HG03175 (cell line): ENCODE measurements at regions not wholly inside any gene's neighbourhood (a gene's known extent, or its start where the extent isn't known, plus 50 kb on each side); places are given as distances from the start of the nearest gene placed in this dataset.

Experiments
- ATAC-seq: cut with Tn5 transposase; IDR thresholded peaks from one replicate; pipeline ENCODE4 v1.9.1; 2021; ENCODE audit warnings: mild to moderate bottlenecking, moderate library complexity; ENCODE audit not compliant: unreplicated experiment

DNA sequence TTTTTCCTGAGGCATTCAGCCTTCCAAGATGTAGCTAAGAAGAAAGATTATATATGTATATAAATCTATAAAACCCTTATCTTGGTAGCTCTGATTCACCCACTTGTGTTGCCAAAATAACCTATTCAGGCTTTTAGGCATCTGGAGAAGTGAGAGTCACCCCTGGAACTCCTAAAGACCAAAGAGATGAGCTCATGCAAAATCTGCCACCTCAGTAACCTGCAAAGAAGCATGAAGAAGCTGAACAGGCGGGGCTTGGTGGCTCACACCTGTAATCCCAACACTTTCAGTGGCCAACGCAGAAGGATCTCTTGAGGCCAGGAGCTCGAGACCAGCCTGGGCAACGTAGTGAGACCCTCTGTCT is 393.7 kb downstream of the FOXO1 start:
- no peak for ATAC-seq

GRCh38 chr13:40273253-40274025 is 393.0 kb downstream of the FOXO1 start:
- ATAC-seq = no peak

DNA sequence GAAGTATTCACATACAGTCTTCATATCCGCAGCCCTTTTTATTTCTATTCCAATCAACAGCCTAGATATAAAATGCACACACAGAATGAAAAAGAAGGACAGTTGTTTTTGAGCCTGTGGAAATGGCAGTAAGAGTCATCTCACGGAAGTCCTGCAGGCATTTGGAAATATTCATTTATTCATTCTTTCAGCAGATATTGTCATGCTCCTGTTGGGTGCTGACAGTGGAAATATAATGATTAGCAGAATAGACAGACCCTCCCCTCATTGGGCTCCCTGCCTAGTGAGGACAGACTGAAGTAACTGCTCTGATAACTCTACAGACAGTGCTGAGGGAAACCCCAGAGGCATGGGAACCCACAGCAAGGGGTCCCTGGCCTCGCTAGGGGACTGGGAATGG is 392.3 kb downstream of the FOXO1 start:
- ATAC-seq = no peak

DNA sequence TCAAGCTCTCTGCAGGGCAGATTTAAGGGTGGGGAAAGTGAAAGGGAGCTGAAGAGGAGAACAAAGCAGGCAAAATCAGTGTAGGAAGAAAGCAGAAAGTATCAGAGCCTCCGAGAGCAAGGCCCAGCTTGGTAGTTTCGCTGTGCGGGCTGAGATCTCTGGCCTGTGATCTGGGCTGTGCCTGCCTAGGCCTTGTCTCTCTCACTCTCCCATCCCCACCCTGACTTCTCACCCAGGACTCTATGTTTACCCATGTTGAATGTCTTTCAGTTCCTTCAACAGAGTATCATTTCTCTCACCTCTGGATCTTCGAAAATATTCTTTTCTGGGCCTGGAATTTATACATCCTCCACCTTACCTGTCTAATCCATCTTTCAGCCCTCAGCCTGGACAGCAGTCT is 391.3 kb downstream of the FOXO1 start:
- ATAC-seq = no peak

GRCh38 chr13:40275636-40276035 is 390.8 kb downstream of the FOXO1 start:
- no peak for ATAC-seq

DNA sequence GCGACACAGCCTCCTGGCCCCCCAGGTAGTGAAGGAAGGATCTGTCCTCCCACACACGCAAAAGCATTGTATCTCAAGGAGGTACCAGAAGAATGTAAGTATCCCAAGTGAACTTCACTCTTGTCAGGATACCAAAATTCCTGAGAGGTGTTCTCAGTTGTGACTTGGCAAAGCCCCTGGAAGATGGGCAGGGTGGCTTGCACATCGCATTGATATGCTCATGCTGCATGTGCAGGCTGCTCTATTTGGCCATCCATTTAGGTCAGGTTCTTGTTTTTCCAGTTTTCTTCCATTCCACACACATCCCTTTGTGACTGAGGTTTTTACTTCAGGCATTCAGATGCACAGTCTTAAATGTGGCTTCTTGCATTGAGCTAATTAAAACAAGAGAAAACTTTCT is 382.8 kb downstream of the FOXO1 start:
- ATAC-seq = no peak

GRCh38 chr13:40285634-40286033 is 380.8 kb downstream of the FOXO1 start:
- ATAC-seq = no peak

DNA sequence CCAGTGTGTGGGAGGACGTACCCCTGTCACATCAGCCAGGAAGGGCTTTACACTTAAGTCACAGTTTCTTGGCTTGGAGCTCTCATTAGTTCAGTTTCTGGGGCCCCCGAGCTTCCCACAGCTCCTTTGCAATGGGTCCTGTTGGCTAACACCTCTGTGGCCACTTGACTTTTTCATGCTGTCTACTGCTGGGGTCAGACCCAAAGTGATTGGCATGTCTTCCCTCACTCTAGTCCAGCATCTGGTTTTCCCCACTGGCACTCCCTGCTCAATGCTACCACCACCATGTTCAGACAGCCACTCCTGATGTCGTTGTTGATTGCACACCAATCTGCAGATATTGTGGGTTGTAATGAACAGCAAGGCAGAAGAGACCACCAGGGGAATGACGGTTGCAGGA is 379.0 kb downstream of the FOXO1 start:
- ATAC-seq = no peak

GRCh38 chr13:40288259-40288658 is 378.2 kb downstream of the FOXO1 start:
- no peak for ATAC-seq

- ATAC-seq = no peak
These were observed 375.7 kb downstream of the FOXO1 start for GRCh38 chr13:40290758-40291157.

DNA sequence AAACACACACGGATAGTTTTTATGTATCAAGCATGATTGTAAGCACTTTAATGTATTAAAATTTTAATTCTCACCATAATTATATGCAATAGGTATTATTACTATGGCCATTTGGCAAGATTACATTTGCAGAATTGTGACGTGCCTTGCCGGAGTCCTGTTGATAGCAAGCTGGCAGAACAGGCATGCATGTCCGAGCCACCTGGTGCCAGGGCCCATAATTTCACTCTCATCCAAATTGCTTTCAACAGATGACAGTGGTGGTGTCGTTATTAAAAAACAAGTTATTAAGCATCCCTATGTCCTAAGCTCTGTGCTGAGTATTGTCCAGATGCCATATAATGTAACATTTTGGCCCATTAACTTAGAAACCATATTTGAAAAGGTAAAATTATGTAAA is 374.3 kb downstream of the FOXO1 start:
- ATAC-seq = no peak

DNA sequence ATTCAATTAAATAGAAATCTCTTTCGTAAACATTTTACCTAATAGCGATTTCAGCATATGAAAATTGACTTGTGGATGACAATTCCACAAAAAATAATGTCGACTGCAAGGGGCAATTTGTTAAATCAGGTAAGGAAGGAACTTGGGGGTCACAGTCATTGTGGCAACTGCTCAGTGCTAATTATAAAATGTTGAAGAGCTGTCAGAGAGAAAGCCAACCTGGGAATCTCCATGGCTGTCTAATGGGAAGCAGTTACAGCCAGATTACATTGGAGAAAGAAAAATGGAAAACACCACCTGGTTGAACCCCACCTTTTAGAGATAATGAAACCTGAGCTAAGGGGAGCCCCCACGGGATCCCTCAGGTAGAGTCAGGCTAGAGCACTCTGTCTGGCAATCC is 373.9 kb downstream of the FOXO1 start:
- no peak for ATAC-seq

GRCh38 chr13:40302351-40302750 is 364.1 kb downstream of the FOXO1 start:
- no peak for ATAC-seq

- no peak for ATAC-seq
These were observed 362.1 kb downstream of the FOXO1 start for GRCh38 chr13:40304391-40304790.

GRCh38 chr13:40306817-40307216 is 359.6 kb downstream of the FOXO1 start:
- no peak for ATAC-seq

- no peak for ATAC-seq
These were observed 356.6 kb downstream of the FOXO1 start for GRCh38 chr13:40309881-40310280.

GRCh38 chr13:40311356-40312101 is 354.9 kb downstream of the FOXO1 start:
- ATAC-seq = no peak

DNA sequence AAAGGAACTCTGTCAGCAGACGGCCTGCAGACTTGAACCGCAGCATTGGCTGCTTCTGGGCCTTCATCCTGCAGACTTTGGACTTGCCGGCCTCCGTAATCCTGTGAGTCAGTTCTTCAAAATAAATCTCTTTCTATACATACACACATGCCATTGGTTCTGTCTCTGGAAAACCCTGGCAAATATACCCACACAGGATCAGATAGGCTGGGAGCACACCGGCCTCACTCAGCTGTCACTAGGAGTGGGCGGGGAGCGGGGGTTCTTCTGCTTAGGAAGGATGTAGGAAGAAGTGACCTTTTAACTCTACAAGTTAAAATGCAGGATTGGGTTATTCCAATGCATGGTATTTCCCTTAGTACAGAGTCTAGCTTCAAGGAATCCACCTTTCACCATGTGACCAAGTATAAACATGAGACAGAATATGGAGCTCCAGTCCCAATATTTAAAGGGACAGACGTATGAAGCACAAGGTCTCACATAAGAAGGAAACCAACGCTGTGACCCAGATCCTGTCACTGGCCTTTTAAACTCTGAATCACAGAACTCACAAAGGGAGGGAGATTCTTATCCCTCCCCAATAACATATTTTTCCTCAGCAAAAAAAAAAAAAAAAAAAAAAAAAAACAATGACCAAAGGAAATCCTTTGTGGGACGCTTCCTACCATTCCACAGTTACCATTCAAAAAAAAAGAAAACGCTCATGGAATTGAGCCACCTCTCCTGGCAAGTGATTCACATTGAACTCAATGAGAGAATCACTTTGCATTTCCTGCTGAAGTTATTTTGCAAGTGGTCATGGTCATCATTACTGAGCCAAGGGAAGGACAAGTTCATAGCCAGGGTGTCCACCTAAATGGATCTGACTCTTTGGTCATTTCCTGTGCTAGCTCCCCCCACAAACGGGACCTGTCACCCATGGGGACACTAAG is 352.9 kb downstream of the FOXO1 start:
- no peak for ATAC-seq

DNA sequence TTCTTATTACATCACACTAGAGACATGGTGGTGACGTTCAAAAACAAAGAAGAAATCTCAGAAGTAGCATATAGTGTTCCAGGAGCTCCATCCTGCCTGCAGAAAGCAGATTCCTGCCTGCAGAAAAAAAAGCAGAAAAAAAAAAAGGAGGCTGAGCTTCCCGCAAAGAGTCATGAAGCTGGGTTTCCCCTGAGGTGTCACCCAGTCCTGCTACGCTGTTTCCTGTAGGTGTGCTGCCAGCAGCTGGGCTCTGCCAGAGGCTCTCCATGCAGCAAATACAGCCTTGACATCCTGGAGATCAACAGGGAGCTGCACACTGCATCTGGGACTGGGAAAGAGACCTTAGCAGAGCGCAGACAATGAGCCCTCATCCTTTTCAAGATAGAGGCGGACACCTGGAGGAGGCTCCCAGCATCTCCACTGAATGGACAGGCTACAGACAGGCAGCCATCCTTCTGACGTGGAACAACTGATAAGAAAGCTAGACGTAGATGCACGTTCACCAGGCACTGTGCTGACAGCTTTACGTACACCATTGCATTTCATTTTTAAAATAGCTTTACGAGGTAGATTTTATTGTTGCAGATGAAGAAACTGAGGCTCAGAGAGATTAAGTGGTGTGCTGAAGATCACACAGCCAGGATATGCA is 350.9 kb downstream of the FOXO1 start:
- no peak for ATAC-seq

GRCh38 chr13:40316301-40316700 is 350.1 kb downstream of the FOXO1 start:
- ATAC-seq = no peak

DNA sequence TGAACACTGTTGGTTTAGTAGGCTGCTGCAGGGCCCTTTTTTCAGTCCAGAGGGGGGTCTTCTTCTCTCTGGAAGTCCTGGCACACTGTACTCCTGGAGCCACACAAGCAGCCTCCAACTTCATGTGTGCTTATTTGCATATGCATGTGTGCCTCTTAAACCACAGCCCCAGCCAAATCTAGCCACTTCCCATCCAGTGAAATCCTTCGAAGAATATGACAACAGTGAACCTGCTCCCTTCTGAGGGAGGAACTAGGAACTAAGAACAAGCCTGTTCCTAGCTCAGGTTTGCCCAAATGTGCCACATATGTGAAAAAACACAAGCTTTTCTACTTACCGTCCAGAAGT is 348.5 kb downstream of the FOXO1 start:
- ATAC-seq = no peak
